GM23248 (cell line): ENCODE measurements at regions not wholly inside any gene's neighbourhood (a gene's known extent, or its start where the extent isn't known, plus 50 kb on each side); places are given as distances from the start of the nearest gene placed in this dataset.

Experiments used
- DNase-seq: peaks from one replicate; pipeline ENCODE4 v3.0.0-alpha.2; 2015
- H2AFZ ChIP-seq: fragments of 200-600 bp; sonication (generic); 2 replicates; pipeline ENCODE4 v1.6.1; 2016; ENCODE audit warnings: antibody characterized with exemption
- H3F3A ChIP-seq: fragments of 200-600 bp; sonication (generic); 2 replicates; pipeline ENCODE4 v1.6.1; 2016; ENCODE audit warnings: mild to moderate bottlenecking, antibody characterized with exemption, mixed run types; ENCODE audit not compliant: insufficient read depth
- H3K27ac ChIP-seq: fragments of 200-600 bp; sonication (generic); 2 replicates; pipeline ENCODE4 v1.5.1; 2016; ENCODE audit warnings: mild to moderate bottlenecking
- H3K27me3 ChIP-seq: fragments of 200-600 bp; sonication (generic); replicated peaks from 2 replicates; pipeline ENCODE4 v1.6.1; 2016; ENCODE audit warnings: mild to moderate bottlenecking; ENCODE audit not compliant: insufficient read depth
- H3K36me3 ChIP-seq: fragments of 200-600 bp; sonication (generic); 2 replicates; pipeline ENCODE4 v1.6.1; 2016; ENCODE audit warnings: low read depth, mild to moderate bottlenecking
- H3K4me1 ChIP-seq: fragments of 200-600 bp; sonication (generic); 2 replicates; pipeline ENCODE4 v1.6.1; 2016; ENCODE audit warnings: mild to moderate bottlenecking; ENCODE audit not compliant: insufficient read depth
- H3K4me2 ChIP-seq: fragments of 200-600 bp; sonication (generic); one replicate; pipeline ENCODE4 v1.6.1; 2016; ENCODE audit warnings: mild to moderate bottlenecking; ENCODE audit not compliant: unreplicated experiment
- H3K4me3 ChIP-seq: fragments of 200-600 bp; sonication (generic); 2 replicates; pipeline ENCODE4 v1.5.1; 2016; ENCODE audit warnings: mild to moderate bottlenecking
- H3K79me2 ChIP-seq: fragments of 200-600 bp; sonication (generic); 2 replicates; pipeline ENCODE4 v1.6.1; 2016; ENCODE audit warnings: mild to moderate bottlenecking; ENCODE audit not compliant: insufficient read depth
- H3K9ac ChIP-seq: fragments of 200-600 bp; sonication (generic); 2 replicates; pipeline ENCODE4 v1.6.1; 2016; ENCODE audit warnings: mild to moderate bottlenecking
- H3K9me2 ChIP-seq: fragments of 200-600 bp; sonication (generic); 2 replicates; pipeline ENCODE4 v1.6.1; 2016; ENCODE audit warnings: mixed run types, mild to moderate bottlenecking, moderate library complexity; ENCODE audit not compliant: insufficient read depth
- H3K9me3 ChIP-seq: fragments of 200-600 bp; sonication (generic); one replicate; pipeline ENCODE4 v1.6.1; 2017; ENCODE audit warnings: low read depth
- H4K20me1 ChIP-seq: fragments of 200-600 bp; sonication (generic); 2 replicates; pipeline ENCODE4 v1.6.0; 2016; ENCODE audit not compliant: insufficient read depth
- EZH2 ChIP-seq: fragments of 200-600 bp; sonication (generic); IDR thresholded peaks from 2 replicates; pipeline ENCODE4 v1.6.1; 2018; ENCODE audit warnings: antibody characterized with exemption, mild to moderate bottlenecking; ENCODE audit not compliant: insufficient read depth, poor library complexity, severe bottlenecking
- EZH2phosphoT487 ChIP-seq: fragments of 200-600 bp; sonication (generic); IDR thresholded peaks from 2 replicates; pipeline ENCODE4 v1.6.1; 2018; ENCODE audit warnings: antibody characterized with exemption, moderate library complexity, mild to moderate bottlenecking, low read depth; ENCODE audit not compliant: insufficient read depth
- WGBS, 2 experiments: methylation state at CpG; one replicate each; pipeline ENCODE4 v1.1.6; 2015 to 2017; ENCODE audit warnings: low lambda C conversion rate in 2 of 2, low coverage in 1 of 2; ENCODE audit errors: missing lambda C conversion rate in 2 of 2; 5-methylcytosine and 5-hydroxymethylcytosine counted together
- in situ Hi-C: fragments of 300-500 bp; cut with MboI; formaldehyde crosslinking; loops from 2 replicates; pipeline ENCODE4 v1.15.0; 2020

- Histone ChIP-seq H4K20me1 (no peaks in the 10 kb centered on the region), H3K4me2 (no peak overlapping the region), H2AFZ (no peak overlapping the region), H3K9me2 (no peaks in the 10 kb centered on the region), H3K36me3 (no peaks in the 10 kb centered on the region), H3K27ac (no peak overlapping the region), H3K4me1 (no peaks in the 10 kb centered on the region), H3K9me3 (no peaks in the 10 kb centered on the region), H3K4me3 (no peak overlapping the region), H3K79me2 (no peaks in the 10 kb centered on the region), H3F3A (no peaks in the 10 kb centered on the region), H3K27me3 (no peaks in the 10 kb centered on the region), H3K9ac (no peak overlapping the region)
- in situ Hi-C loops, result no loop called here
- TF ChIP-seq EZH2 (no peak), EZH2phosphoT487 (no peak)
- WGBS, 2 experiments, result 46 to 61% methylated on average over 2 of the region's 2 CpGs
- DNase-seq, result no peak
These were observed 385.4 kb upstream of the CDH5 start for GRCh38 chr16:65981057-65981456.

- Histone ChIP-seq H2AFZ (no peak overlapping the region), H3K27ac (no peak overlapping the region), H3K27me3 (no peaks in the 10 kb centered on the region), H3K9me2 (no peaks in the 10 kb centered on the region), H4K20me1 (no peaks in the 10 kb centered on the region), H3K9me3 (no peaks in the 10 kb centered on the region), H3K9ac (no peak overlapping the region), H3K79me2 (no peaks in the 10 kb centered on the region), H3K4me3 (no peak overlapping the region), H3K4me2 (peak overlapping the region; percentile 20), H3K4me1 (peaks cover 10% of the 10 kb centered on the region; the same call in 1 of the 2 replicates), H3F3A (no peaks in the 10 kb centered on the region), H3K36me3 (no peaks in the 10 kb centered on the region)
- in situ Hi-C loops, result no loop called here
- DNase-seq, result peak; percentile 78
- TF ChIP-seq EZH2phosphoT487 (no peak), EZH2 (no peak)
- WGBS, 2 experiments, result 69 to 70% methylated on average over 7 of the region's 7 CpGs
These were observed 391.3 kb upstream of the CDH5 start for GRCh38 chr16:65975049-65975708.

- H2AFZ ChIP-seq, result no peak overlapping the region
These were observed 399.1 kb upstream of the CDH5 start for GRCh38 chr16:65967376-65967775.

GRCh38 chr16:65965628-65966027 is 400.9 kb upstream of the CDH5 start:
- H3K79me2 ChIP-seq, result no peaks in the 10 kb centered on the region
- H3F3A ChIP-seq, result no peaks in the 10 kb centered on the region
- no peak overlapping the region for H2AFZ ChIP-seq
- in situ Hi-C loops, result no loop called here
- no peaks in the 10 kb centered on the region for H3K27me3 ChIP-seq
- no peak overlapping the region for H3K9ac ChIP-seq
- H3K36me3 ChIP-seq, result no peaks in the 10 kb centered on the region
- H3K27ac ChIP-seq, result no peak overlapping the region
- H3K4me3 ChIP-seq, result no peak overlapping the region
- H4K20me1 ChIP-seq, result no peaks in the 10 kb centered on the region
- no peak for DNase-seq
- no peak overlapping the region for H3K4me2 ChIP-seq
- WGBS, 2 experiments, result 78% methylated on average over 5 to 6 of the region's 6 CpGs
- TF ChIP-seq EZH2 (no peak), EZH2phosphoT487 (no peak)
- H3K9me2 ChIP-seq, result no peaks in the 10 kb centered on the region
- H3K9me3 ChIP-seq, result no peaks in the 10 kb centered on the region
- H3K4me1 ChIP-seq, result no peaks in the 10 kb centered on the region

More at GRCh38 chr16:65967376-65967775, 399.1 kb upstream of the CDH5 start:
- Histone ChIP-seq H4K20me1 (no peaks in the 10 kb centered on the region), H3K4me3 (no peak overlapping the region), H3K79me2 (no peaks in the 10 kb centered on the region), H3K36me3 (no peaks in the 10 kb centered on the region), H3K27ac (no peak overlapping the region), H3K4me2 (no peak overlapping the region), H3K9me2 (no peaks in the 10 kb centered on the region), H3F3A (no peaks in the 10 kb centered on the region), H3K4me1 (no peaks in the 10 kb centered on the region), H3K9me3 (no peaks in the 10 kb centered on the region), H3K9ac (no peak overlapping the region), H3K27me3 (no peaks in the 10 kb centered on the region)
- 70 to 86% methylated on average over 4 of the region's 4 CpGs for WGBS, 2 experiments
- in situ Hi-C loops, result no loop called here
- DNase-seq, result peak; percentile 18
- TF ChIP-seq EZH2phosphoT487, result no peak
- TF ChIP-seq EZH2, result no peak

DNA sequence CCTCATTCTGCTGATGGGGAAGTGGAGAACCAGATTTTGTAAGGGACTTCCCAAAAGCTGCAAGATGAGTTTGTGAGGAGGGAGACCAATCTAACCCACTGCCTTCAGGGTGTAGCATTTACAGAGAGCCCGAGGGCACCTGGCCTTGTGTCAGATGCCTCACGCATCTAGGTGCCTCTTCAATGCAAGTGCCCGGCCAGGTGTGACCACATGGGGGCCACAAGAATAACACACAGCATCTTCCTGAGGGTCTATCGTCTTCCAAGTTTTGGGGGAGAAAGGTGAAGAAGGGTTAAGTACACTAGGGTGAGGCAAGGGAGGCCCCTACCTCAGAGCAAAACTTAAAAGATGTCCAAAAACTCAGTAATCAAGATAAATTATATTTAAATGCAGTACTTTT is 401.7 kb upstream of the CDH5 start:
- no peak overlapping the region for H3K4me2 ChIP-seq

More for the DNA sequence above, 401.7 kb upstream of the CDH5 start:
- Histone ChIP-seq H3F3A (no peaks in the 10 kb centered on the region), H3K9me3 (no peaks in the 10 kb centered on the region), H3K27ac (no peak overlapping the region), H3K27me3 (no peaks in the 10 kb centered on the region), H4K20me1 (no peaks in the 10 kb centered on the region), H3K36me3 (no peaks in the 10 kb centered on the region), H3K4me1 (no peaks in the 10 kb centered on the region), H3K9ac (no peak overlapping the region), H3K4me3 (no peak overlapping the region), H3K9me2 (no peaks in the 10 kb centered on the region), H2AFZ (no peak overlapping the region), H3K79me2 (no peaks in the 10 kb centered on the region)
- in situ Hi-C loops, result no loop called here
- WGBS, 2 experiments, result 74 to 82% methylated on average over 4 of the region's 4 CpGs
- no peak for DNase-seq
- TF ChIP-seq EZH2 (no peak), EZH2phosphoT487 (no peak)
